H1 (cell line): ENCODE measurements at regions not wholly inside any gene's neighbourhood (a gene's known extent, or its start where the extent isn't known, plus 50 kb on each side); places are given as distances from the start of the nearest gene placed in this dataset.

Source experiments
- CTCF ChIA-PET: fragments of 300-600 bp; sonication (Branson Sonifier 250); formaldehyde crosslinking; loops from one replicate; lab custom pipeline; 2021; ENCODE audit not compliant: partially characterized antibody; lab: Charles Lee
- POLR2A ChIA-PET: fragments of 300-600 bp; sonication (Branson Sonifier 250); formaldehyde crosslinking; loops from one replicate; lab custom pipeline; 2021; ENCODE audit warnings: inconsistent platforms; ENCODE audit not compliant: partially characterized antibody; lab: Charles Lee
- DNase-seq, 2 experiments: peaks; one replicate each; pipeline versions ENCODE4 v3.0.0 to v3.0.0-alpha.2; 2010 to 2022; ENCODE audit warnings: low spot score in 2 of 2, low read depth in 1 of 2, mixed read lengths in 1 of 2
- FAIRE-seq: peaks from 2 replicates; lab custom pipeline; 2011; peaks lifted over from hg19 to GRCh38; lab: Jason Lieb, UNC
- H2AFZ ChIP-seq: 2 replicates; pipeline ENCODE4 v1.8.1; 2012; ENCODE audit warnings: low read length, inconsistent platforms
- H2AK5ac ChIP-seq: 2 replicates; pipeline ENCODE4 v1.6.1; 2013; ENCODE audit warnings: low read depth, low read length
- H2BK120ac ChIP-seq: replicated peaks from 2 replicates; pipeline ENCODE3; 2013; ENCODE audit warnings: low read depth, low read length, inconsistent platforms
- H2BK12ac ChIP-seq: 2 replicates; pipeline ENCODE4 v1.6.1; 2013; ENCODE audit warnings: low read depth, low read length
- H2BK15ac ChIP-seq: 2 replicates; pipeline ENCODE4 v1.6.1; 2013; ENCODE audit warnings: low read length
- H2BK20ac ChIP-seq: 2 replicates; pipeline ENCODE4 v1.6.1; 2013; ENCODE audit warnings: low read length
- H2BK5ac ChIP-seq: 2 replicates; pipeline ENCODE4 v1.6.1; 2013; ENCODE audit warnings: low read depth, low read length
- H3K14ac ChIP-seq: 2 replicates; pipeline ENCODE4 v1.6.1; 2013; ENCODE audit warnings: inconsistent platforms; ENCODE audit not compliant: insufficient read length
- H3K18ac ChIP-seq: 2 replicates; pipeline ENCODE4 v1.6.1; 2013; ENCODE audit warnings: low read length; ENCODE audit errors: extremely low read depth
- H3K23ac ChIP-seq: 2 replicates; pipeline ENCODE4 v1.6.1; 2013; ENCODE audit warnings: inconsistent platforms; ENCODE audit not compliant: insufficient read length
- H3K23me2 ChIP-seq: 2 replicates; pipeline ENCODE4 v1.6.1; 2013; ENCODE audit warnings: low read depth, low read length
- H3K27ac ChIP-seq: 2 replicates; pipeline ENCODE4 v1.6.1; 2011; ENCODE audit warnings: low read depth, low read length, inconsistent platforms
- H3K27me3 ChIP-seq, 4 experiments: replicated peaks in 1 of 4; 1 replicate in 1 of 4; 2 replicates in 3 of 4; pipeline versions ENCODE4 v1.6.1 to v1.8.1; 2011 to 2013; ENCODE audit warnings: low read length in 3 of 4, mild to moderate bottlenecking in 3 of 4, inconsistent platforms in 2 of 4, mixed read lengths in 2 of 4, moderate library complexity in 1 of 4; ENCODE audit not compliant: control insufficient read depth in 3 of 4, insufficient read depth in 3 of 4; ENCODE audit errors: extremely low read depth in 1 of 4
- H3K36me3 ChIP-seq, 4 experiments: 2 replicates each; pipeline versions ENCODE4 v1.6.1 to v1.8.1; 2011 to 2013; ENCODE audit warnings: mild to moderate bottlenecking in 4 of 4, low read length in 3 of 4, moderate library complexity in 2 of 4, control low read depth in 1 of 4, inconsistent platforms in 1 of 4; ENCODE audit not compliant: insufficient read depth in 4 of 4, control insufficient read depth in 2 of 4
- H3K4ac ChIP-seq: replicated peaks from 2 replicates; pipeline ENCODE3; 2013; ENCODE audit warnings: low read length, low read depth, mixed read lengths, inconsistent platforms; ENCODE audit not compliant: insufficient read length
- H3K4me1 ChIP-seq, 4 experiments: replicated peaks in 1 of 4; 1 replicate in 1 of 4; 2 replicates in 3 of 4; pipeline versions ENCODE4 v1.6.1 to v1.8.1; 2011 to 2013; ENCODE audit warnings: low read length in 3 of 4, inconsistent platforms in 2 of 4, mixed read lengths in 1 of 4; ENCODE audit not compliant: insufficient read depth in 4 of 4, control insufficient read depth in 3 of 4
- H3K4me2 ChIP-seq, 2 experiments: 2 replicates each; pipeline versions ENCODE4 v1.6.1 to v1.8.1; 2011 to 2013; ENCODE audit warnings: low read depth in 2 of 2, low read length in 2 of 2, control low read depth in 1 of 2, inconsistent platforms in 1 of 2, mild to moderate bottlenecking in 1 of 2; ENCODE audit not compliant: insufficient read depth in 1 of 2
- H3K4me3 ChIP-seq, 4 experiments: fragments of 200-600, 300-600 bp in 1 of 4; sonication (generic), shearing (Covaris generic), sonication (Bioruptor Twin) in 1 of 4; 2 replicates each; pipeline versions ENCODE4 v1.5.1 to v1.8.1; 2011 to 2016; ENCODE audit warnings: low read length in 4 of 4, low read depth in 3 of 4, control low read depth in 2 of 4, inconsistent platforms in 2 of 4, mild to moderate bottlenecking in 2 of 4, mixed read lengths in 1 of 4, moderate library complexity in 1 of 4; ENCODE audit not compliant: insufficient read depth in 2 of 4; ENCODE audit errors: extremely low read depth in 1 of 4
- H3K56ac ChIP-seq: replicated peaks from 2 replicates; pipeline ENCODE3; 2013; ENCODE audit warnings: low read depth, mild to moderate bottlenecking, mixed read lengths, low read length, inconsistent platforms; ENCODE audit not compliant: insufficient read length
- H3K79me1 ChIP-seq: 2 replicates; pipeline ENCODE4 v1.6.1; 2013; ENCODE audit warnings: low read depth, low read length, control low read depth
- H3K79me2 ChIP-seq, 2 experiments: 2 replicates each; pipeline versions ENCODE4 v1.6.1 to v1.8.1; 2012 to 2013; ENCODE audit warnings: low read length in 2 of 2, mild to moderate bottlenecking in 2 of 2, inconsistent platforms in 1 of 2; ENCODE audit not compliant: insufficient read depth in 2 of 2, control insufficient read depth in 1 of 2
- H3K9ac ChIP-seq, 4 experiments: replicated peaks in 1 of 4; 1 replicate in 1 of 4; 2 replicates in 3 of 4; pipeline versions ENCODE4 v1.6.1 to v1.8.1; 2011 to 2013; ENCODE audit warnings: low read depth in 3 of 4, low read length in 3 of 4, control low read depth in 2 of 4, mild to moderate bottlenecking in 2 of 4, moderate library complexity in 2 of 4, inconsistent platforms in 1 of 4; ENCODE audit errors: extremely low read depth in 1 of 4
- H3K9me3 ChIP-seq, 2 experiments: 2 replicates each; pipeline versions ENCODE4 v1.6.1 to v1.8.1; 2012 to 2013; ENCODE audit warnings: mild to moderate bottlenecking in 2 of 2, moderate library complexity in 2 of 2, control low read depth in 1 of 2, inconsistent platforms in 1 of 2, low read depth in 1 of 2, low read length in 1 of 2, mixed read lengths in 1 of 2; ENCODE audit not compliant: insufficient read depth in 2 of 2
- H4K20me1 ChIP-seq, 2 experiments: replicated peaks in 1 of 2; 2 replicates each; pipeline versions ENCODE3 to v1.8.1; 2011 to 2013; ENCODE audit warnings: inconsistent platforms in 2 of 2, low read length in 2 of 2, mild to moderate bottlenecking in 1 of 2; ENCODE audit not compliant: insufficient read depth in 2 of 2, control insufficient read depth in 1 of 2
- H4K5ac ChIP-seq: 2 replicates; pipeline ENCODE4 v1.6.1; 2013; ENCODE audit warnings: low read length, low read depth, mixed read lengths, inconsistent platforms; ENCODE audit not compliant: insufficient read length
- H4K8ac ChIP-seq: 2 replicates; pipeline ENCODE4 v1.8.0; 2013; ENCODE audit warnings: mild to moderate bottlenecking, moderate library complexity, low read length, inconsistent platforms; ENCODE audit not compliant: insufficient read depth; ENCODE audit errors: extremely low read depth
- H4K91ac ChIP-seq: replicated peaks from 2 replicates; pipeline ENCODE3; 2013; ENCODE audit warnings: low read length, mixed read lengths, inconsistent platforms; ENCODE audit not compliant: insufficient read length
- ATF2 ChIP-seq: IDR thresholded peaks from 2 replicates; pipeline ENCODE4 v1.6.1; 2012; ENCODE audit warnings: low read length, inconsistent platforms
- CHD1 ChIP-seq: IDR thresholded peaks from 2 replicates; pipeline ENCODE4 v1.6.1; 2012; ENCODE audit warnings: low read depth, low read length, improper control_type of control experiment
- CHD2 ChIP-seq: IDR thresholded peaks from 2 replicates; pipeline ENCODE4 v1.6.1; 2012; ENCODE audit warnings: low read length, improper control_type of control experiment
- CTCF ChIP-seq, 3 experiments: IDR thresholded peaks; 1 replicate in 2 of 3; 2 replicates in 1 of 3; pipeline versions ENCODE4 v1.5.1 to v1.6.1; 2011; ENCODE audit warnings: low read length in 3 of 3, mild to moderate bottlenecking in 3 of 3, inconsistent platforms in 2 of 3, low read depth in 1 of 3, moderate library complexity in 1 of 3; ENCODE audit not compliant: insufficient read depth in 1 of 3; ENCODE audit errors: control extremely low read depth in 1 of 3
- GTF2F1 ChIP-seq: IDR thresholded peaks from 2 replicates; pipeline ENCODE4 v1.6.1; 2012; ENCODE audit warnings: low read depth, low read length, improper control_type of control experiment, borderline replicate concordance
- HDAC2 ChIP-seq, 2 experiments: fragments of 300-600 bp in 1 of 2; sonication (generic) in 1 of 2; IDR thresholded peaks; 2 replicates each; pipeline ENCODE4 v1.6.1; 2011 to 2012; ENCODE audit warnings: low read depth in 2 of 2, low read length in 2 of 2, mild to moderate bottlenecking in 2 of 2, moderate library complexity in 2 of 2, borderline replicate concordance in 1 of 2, inconsistent platforms in 1 of 2
- PHF8 ChIP-seq: fragments of 200-600 bp; sonication (generic); conservative IDR thresholded peaks from 2 replicates; pipeline ENCODE4 v1.7.1; 2012; ENCODE audit warnings: low read depth, mild to moderate bottlenecking, inconsistent platforms, low read length, moderate library complexity
- POLR2A ChIP-seq, 2 experiments: IDR thresholded peaks; 1 replicate in 1 of 2; 2 replicates in 1 of 2; pipeline ENCODE4 v1.6.1; 2011; ENCODE audit warnings: low read depth in 2 of 2, low read length in 2 of 2, mild to moderate bottlenecking in 2 of 2; ENCODE audit errors: control extremely low read depth in 1 of 2
- POU5F1 ChIP-seq: IDR thresholded peaks from 2 replicates; pipeline ENCODE4 v1.6.1; 2011; ENCODE audit warnings: low read depth, mild to moderate bottlenecking, low read length, moderate library complexity
- TAF7 ChIP-seq: optimal IDR thresholded peaks from 2 replicates; pipeline ENCODE3; 2011; ENCODE audit warnings: low read depth, mild to moderate bottlenecking, inconsistent platforms, low read length, moderate library complexity, borderline replicate concordance

- Histone ChIP-seq H3K79me1 (no peaks in the 10 kb centered on the region), H3K4me2 (peak overlapping the region; percentile 43 to 69; a peak in 3 of 4 replicates), H4K5ac (no peak overlapping the region), H4K8ac (no peak overlapping the region), H4K20me1 (no peaks in the 10 kb centered on the region), H3K9ac (no peak overlapping the region), H3K23ac (no peak overlapping the region), H3K9me3 (peaks cover 0 to 4% of the 10 kb centered on the region in 2 experiments; a peak in 1 of 4 replicates), H3K79me2 (no peaks in the 10 kb centered on the region), H2AFZ (no peak overlapping the region), H2BK5ac (peak overlapping the region; percentile 53; the same call in 1 of the 2 replicates), H3K14ac (no peak overlapping the region), H3K23me2 (no peaks in the 10 kb centered on the region), H3K4me3 (peak overlapping the region in 1 of 4 experiments; percentile 33; a peak in 1 of 8 replicates), H2BK15ac (no peak overlapping the region), H2BK120ac (peak overlapping the region; percentile 38), H3K36me3 (peaks cover 0 to 2% (median 0%) of the 10 kb centered on the region in 4 experiments; a peak in 2 of 8 replicates), H3K27me3 (no peaks in the 10 kb centered on the region), H3K27ac (no peak overlapping the region), H4K91ac (no peak overlapping the region), H3K4ac (no peak overlapping the region), H2BK20ac (no peak overlapping the region), H3K4me1 (peaks cover 3 to 12% (median 10%) of the 10 kb centered on the region in 4 experiments; a peak in 4 of 7 replicates), H3K18ac (no peak overlapping the region), H2AK5ac (no peak overlapping the region), H2BK12ac (no peak overlapping the region), H3K56ac (no peak overlapping the region)
- no peak for FAIRE-seq
- ChIA-PET POLR2A (no interaction called here), CTCF (interaction anchor here (1.9 kb wide), 1 partner anchor 9 kb away, joined by 4 read pairs; no protein-coding TSS in a partner anchor)
- DNase-seq, result no peak
- no peak for TF ChIP-seq TAF7
- TF ChIP-seq HDAC2 (IDR thresholded peaks at IDR 0.05; ENCODE audit: borderline replicate concordance in 1 of 2, low read depth in 2 of 2, low read length in 2 of 2), result 0 out of 4 replicates have a peak, but pooled peaks of 1 of the 2 experiments have one; percentile 23
- peak; percentile 73 for TF ChIP-seq POU5F1
- no peak for TF ChIP-seq POLR2A (IDR thresholded peaks at IDR 0.05; ENCODE audit: control extremely low read depth in 1 of 2, low read depth in 2 of 2, low read length in 2 of 2)
- no peak for TF ChIP-seq GTF2F1
- no peak for TF ChIP-seq CHD2
- no peak for TF ChIP-seq CHD1
- no peak for TF ChIP-seq CTCF (IDR thresholded peaks at IDR 0.05; ENCODE audit: control extremely low read depth in 1 of 3, insufficient read depth in 1 of 3, low read depth in 1 of 3, low read length in 3 of 3)
- no peak for TF ChIP-seq PHF8
- TF ChIP-seq ATF2, result no peak
Measured at GRCh38 chr5:164680216-164680615, 1174.8 kb downstream of the MAT2B start.
